GM06990 (cell line): ENCODE measurements at regions not wholly inside any gene's neighbourhood (a gene's known extent, or its start where the extent isn't known, plus 50 kb on each side); places are given as distances from the start of the nearest gene placed in this dataset.

Source experiments
- DNase-seq: peaks from one replicate; pipeline ENCODE4 v3.0.0-alpha.2; 2011; ENCODE audit not compliant: insufficient read length; ENCODE audit errors: extremely low read depth
- H3K27me3 ChIP-seq: replicated peaks from 2 replicates; pipeline ENCODE4 v1.6.0; 2011; ENCODE audit warnings: low read length; ENCODE audit not compliant: control insufficient read depth, insufficient read depth
- H3K36me3 ChIP-seq: 2 replicates; pipeline ENCODE4 v1.5.1; 2011; ENCODE audit warnings: low read length; ENCODE audit not compliant: control insufficient read depth, insufficient read depth
- H3K4me3 ChIP-seq: replicated peaks from 2 replicates; pipeline ENCODE4 v1.5.1; 2011; ENCODE audit warnings: low read depth, mild to moderate bottlenecking, control low read depth, low read length
- TF ChIP-seq, protein P1 (sequence below): IDR thresholded peaks from 2 replicates; pipeline ENCODE4 v1.5.1; 2011; ENCODE audit warnings: low read length, control low read depth, mild to moderate bottlenecking, inconsistent platforms; ENCODE audit not compliant: insufficient read depth, poor library complexity, severe bottlenecking

DNA sequence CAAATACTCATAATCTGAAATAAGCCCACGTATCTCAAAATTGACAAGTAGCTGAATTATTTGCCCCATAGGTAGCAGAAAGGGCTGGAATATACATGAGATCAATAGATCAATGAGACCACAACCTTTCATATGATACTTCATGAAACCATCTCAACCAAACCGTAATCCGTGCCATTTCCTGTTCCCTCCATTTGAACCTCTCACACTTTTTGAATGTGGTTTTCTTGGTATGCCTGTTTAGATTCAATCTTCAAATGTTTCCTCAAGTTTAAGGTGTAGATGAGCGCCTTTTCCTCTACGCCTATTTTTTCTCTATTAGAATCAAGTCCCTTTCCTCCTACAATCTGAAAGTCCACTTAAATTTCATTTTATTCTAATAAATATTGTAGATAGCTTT, 805.5 kb downstream of the EFNA5 start:
- no peak for DNase-seq
- Histone ChIP-seq H3K4me3 (no peak overlapping the region), H3K27me3 (no peaks in the 10 kb centered on the region), H3K36me3 (no peaks in the 10 kb centered on the region)
- TF ChIP-seq, protein P1, sequence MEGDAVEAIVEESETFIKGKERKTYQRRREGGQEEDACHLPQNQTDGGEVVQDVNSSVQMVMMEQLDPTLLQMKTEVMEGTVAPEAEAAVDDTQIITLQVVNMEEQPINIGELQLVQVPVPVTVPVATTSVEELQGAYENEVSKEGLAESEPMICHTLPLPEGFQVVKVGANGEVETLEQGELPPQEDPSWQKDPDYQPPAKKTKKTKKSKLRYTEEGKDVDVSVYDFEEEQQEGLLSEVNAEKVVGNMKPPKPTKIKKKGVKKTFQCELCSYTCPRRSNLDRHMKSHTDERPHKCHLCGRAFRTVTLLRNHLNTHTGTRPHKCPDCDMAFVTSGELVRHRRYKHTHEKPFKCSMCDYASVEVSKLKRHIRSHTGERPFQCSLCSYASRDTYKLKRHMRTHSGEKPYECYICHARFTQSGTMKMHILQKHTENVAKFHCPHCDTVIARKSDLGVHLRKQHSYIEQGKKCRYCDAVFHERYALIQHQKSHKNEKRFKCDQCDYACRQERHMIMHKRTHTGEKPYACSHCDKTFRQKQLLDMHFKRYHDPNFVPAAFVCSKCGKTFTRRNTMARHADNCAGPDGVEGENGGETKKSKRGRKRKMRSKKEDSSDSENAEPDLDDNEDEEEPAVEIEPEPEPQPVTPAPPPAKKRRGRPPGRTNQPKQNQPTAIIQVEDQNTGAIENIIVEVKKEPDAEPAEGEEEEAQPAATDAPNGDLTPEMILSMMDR, result no peak

DNA sequence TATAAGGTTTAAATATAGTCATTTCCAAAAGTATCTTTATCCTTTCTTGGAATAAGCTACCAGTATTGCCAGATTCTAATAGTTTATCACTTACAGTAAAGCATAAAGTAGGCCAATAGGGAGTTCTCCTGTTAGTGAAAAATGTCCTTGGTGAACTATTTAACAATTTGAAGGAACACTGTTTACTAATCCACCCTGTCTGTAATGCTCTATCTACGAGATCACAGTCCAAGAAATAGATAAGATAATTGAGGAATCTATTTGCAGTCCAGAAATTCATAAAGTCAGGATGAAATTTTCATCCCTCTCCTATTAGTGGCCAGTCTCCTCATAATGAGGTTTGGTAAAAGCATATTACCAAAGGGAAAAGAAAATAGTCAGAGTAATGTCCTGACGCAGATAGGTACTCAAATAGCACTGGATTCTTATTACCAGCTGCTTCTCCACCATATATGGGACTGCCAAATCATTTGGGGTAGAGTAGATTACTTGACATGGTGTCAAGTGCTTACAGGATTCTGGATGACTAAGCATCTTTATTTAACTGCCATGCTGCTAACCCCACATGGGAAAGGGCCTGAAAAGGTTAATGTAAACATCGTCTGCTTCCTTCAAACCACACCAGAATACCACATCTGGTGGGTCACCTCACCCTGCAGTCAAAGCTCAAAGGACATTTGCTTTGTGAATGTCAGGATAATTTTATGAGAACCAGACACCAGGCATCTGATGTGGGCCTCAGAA, 808.1 kb downstream of the EFNA5 start:
- TF ChIP-seq, protein P1, result no peak
- no peaks in the 10 kb centered on the region for H3K27me3 ChIP-seq
- no peak overlapping the region for H3K4me3 ChIP-seq
- H3K36me3 ChIP-seq, result no peaks in the 10 kb centered on the region
- no peak for DNase-seq

DNA sequence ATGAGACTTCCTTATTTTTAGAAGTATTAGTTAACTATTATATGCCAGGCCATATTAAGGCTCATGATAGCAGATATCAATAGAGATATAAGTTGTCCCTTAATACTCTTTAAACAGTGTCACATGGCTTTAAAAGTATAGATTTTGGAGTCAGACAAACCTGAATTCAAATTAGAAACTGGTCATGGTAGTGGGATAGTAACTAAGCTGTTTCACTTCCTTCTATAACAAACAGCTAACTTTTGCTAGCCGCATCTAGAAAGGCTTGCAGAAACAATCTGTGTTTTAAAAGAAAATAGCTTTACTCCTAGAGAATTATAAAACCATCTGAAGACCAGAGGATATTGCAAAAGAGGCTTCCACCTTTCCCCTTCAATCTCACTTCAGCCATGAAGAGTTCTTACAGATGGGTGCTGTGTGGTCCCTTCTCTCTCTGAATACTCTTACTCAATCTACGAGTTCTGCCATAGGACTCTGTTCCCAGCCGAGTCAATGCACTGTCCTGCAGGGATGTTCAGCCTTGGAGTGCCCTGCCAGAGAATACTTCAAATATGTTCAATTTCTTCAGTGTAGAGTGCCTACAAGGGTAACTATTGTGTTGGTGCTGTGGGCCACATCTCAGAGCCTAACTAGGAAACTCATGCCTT, 810.2 kb downstream of the EFNA5 start:
- Histone ChIP-seq H3K27me3 (no peaks in the 10 kb centered on the region), H3K4me3 (no peak overlapping the region), H3K36me3 (no peaks in the 10 kb centered on the region)
- TF ChIP-seq, protein P1, result no peak
- no peak for DNase-seq

DNA sequence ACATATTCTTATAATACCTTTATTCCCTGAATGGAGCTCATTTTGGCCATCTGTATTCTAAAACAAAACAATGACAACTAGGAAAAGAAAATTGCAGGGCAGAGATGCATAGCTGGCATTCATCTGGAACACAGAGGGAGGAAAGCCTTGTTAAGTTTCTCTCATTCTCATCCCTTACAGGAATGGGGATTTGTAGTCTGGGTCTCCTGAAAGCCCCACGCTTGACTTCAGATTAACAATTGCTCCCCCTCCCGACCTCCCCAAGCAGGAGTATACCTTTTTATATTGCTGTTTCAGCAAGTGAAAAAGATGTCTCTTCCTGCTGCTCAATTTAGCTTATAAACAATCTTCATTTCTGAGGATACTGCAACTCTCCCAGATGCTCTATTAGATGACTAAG, 812.1 kb downstream of the EFNA5 start:
- H3K27me3 ChIP-seq, result no peaks in the 10 kb centered on the region
- TF ChIP-seq, protein P1, result no peak
- DNase-seq, result no peak
- no peak overlapping the region for H3K4me3 ChIP-seq
- no peaks in the 10 kb centered on the region for H3K36me3 ChIP-seq

DNA sequence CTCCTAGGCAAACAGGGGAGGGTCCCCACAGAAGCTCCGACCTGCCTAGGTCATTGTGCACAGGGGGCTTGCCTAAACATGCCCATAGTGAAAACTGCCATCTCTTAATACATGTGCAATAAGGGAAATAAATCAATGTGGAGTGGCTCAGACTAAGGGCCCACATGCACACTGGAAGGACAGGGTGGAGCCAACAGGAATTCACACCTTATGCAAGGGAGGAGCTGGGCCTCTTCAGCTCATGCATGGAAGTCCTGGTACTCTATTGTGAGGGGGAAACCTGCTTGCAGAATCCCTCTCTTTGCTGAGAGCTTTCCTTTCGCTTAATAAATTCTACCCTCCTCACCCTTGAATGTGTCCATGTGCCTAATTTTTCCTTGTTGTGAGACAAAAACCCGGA, 815.8 kb downstream of the EFNA5 start:
- Histone ChIP-seq H3K27me3 (no peaks in the 10 kb centered on the region), H3K36me3 (no peaks in the 10 kb centered on the region), H3K4me3 (no peak overlapping the region)
- DNase-seq, result no peak
- TF ChIP-seq, protein P1, result no peak
